ENCODE measurements at regions not wholly inside any gene's neighbourhood (a gene's known extent, or its start where the extent isn't known, plus 50 kb on each side); places are given as distances from the start of the nearest gene placed in this dataset.
A peak's percentile ranks its signal among the peaks of the same experiment; 100 is the strongest.
"Not testable (repeated sequence)": the region's sequence is repeated elsewhere in the genome, so short reads cannot be mapped to it uniquely, and the experiment has no call there.

DNA sequence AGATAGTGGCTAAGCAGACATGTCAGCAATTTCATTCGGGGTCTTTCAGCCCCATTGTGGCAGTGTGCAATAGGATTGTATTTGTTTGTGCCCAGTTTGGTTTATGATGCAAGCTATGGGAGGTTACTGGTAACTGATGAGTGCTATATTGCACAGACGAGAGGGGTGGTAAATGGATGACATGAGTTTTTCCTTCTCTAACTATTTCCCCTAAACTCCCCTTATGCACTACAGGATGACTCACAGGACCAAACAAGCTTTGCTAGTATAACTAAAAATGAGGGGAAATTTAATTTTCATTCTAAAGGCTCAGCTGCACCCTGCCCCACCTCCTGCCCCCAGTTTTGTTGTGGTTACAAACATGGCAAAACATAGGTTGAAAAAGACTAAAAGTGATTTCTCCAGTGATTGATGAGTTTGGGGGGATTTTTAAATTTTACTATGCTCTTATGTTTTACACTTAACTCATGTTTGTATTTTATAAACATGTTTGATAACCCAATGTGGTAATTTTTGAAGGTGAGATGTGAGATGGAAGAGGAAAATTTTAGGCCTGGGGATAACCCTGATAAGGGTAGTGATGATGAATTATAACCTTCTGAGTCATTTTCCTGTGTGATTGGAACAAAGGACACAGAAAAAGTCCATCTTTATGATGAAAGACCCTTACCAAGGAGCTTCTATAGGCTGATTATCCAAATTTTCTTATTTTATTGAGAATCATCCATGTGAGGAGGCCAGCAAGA is 60.8 kb upstream of the NAMPT start:
- no peaks in the 10 kb centered on the region for H3K36me3 ChIP-seq (ENCODE audit: insufficient read depth in 1 of 2, low read depth in 1 of 2)
- ATAC-seq = peak in 1 of 4 donors; percentile 30
- WGBS, 3 donors = 71 to 81% (median 72%) methylated on average over 2 of the region's 2 CpGs

DNA sequence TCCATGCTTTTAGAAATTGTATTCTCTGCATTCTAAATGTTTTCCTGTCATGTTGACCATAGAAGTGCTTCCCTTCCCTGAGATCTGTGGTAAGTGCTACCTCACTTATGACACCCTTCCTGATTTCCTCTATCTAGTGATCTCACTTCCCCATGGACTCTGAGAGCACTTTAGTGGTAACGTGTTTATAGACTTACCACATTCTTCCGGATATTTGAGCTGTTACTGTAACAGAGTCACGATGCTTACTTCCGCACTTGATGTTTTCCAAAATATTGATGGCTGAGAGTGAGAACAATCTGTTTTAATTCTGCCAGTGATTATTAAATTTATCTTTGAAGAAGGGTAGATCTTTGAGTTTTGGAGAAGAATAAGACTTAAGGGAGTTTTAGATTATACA is 60.1 kb upstream of the NAMPT start:
- Histone ChIP-seq H3K4me1 (no peaks in the 10 kb centered on the region), H3K4me3 (no peak overlapping the region), H3K27ac (no peak overlapping the region), H3K9me3 (peaks cover 18% of the 10 kb centered on the region), H3K27me3 (ENCODE audit: insufficient read depth in 3 of 3, low read length in 2 of 3) (peaks cover 0 to 4% (median 0%) of the 10 kb centered on the region in 3 donors), H3K36me3 (ENCODE audit: insufficient read depth in 1 of 2, low read depth in 1 of 2) (no peaks in the 10 kb centered on the region)
- intact Hi-C loops (cut with DNase I) = no loop called here
- WGBS, 3 donors = 78 to 82% (median 79%) methylated on average over 4 of the region's 4 CpGs
- peak in 2 of 4 donors; percentile 46 to 51 for ATAC-seq
- DNase-seq = no peak
- TF ChIP-seq, protein P1, sequence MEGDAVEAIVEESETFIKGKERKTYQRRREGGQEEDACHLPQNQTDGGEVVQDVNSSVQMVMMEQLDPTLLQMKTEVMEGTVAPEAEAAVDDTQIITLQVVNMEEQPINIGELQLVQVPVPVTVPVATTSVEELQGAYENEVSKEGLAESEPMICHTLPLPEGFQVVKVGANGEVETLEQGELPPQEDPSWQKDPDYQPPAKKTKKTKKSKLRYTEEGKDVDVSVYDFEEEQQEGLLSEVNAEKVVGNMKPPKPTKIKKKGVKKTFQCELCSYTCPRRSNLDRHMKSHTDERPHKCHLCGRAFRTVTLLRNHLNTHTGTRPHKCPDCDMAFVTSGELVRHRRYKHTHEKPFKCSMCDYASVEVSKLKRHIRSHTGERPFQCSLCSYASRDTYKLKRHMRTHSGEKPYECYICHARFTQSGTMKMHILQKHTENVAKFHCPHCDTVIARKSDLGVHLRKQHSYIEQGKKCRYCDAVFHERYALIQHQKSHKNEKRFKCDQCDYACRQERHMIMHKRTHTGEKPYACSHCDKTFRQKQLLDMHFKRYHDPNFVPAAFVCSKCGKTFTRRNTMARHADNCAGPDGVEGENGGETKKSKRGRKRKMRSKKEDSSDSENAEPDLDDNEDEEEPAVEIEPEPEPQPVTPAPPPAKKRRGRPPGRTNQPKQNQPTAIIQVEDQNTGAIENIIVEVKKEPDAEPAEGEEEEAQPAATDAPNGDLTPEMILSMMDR (IDR thresholded peaks at IDR 0.05) = no peak

More for the DNA sequence above, 60.8 kb upstream of the NAMPT start:
- H3K27ac ChIP-seq = no peak overlapping the region
- peaks cover 18% of the 10 kb centered on the region for H3K9me3 ChIP-seq
- no peak overlapping the region for H3K4me3 ChIP-seq
- no peak for DNase-seq
- intact Hi-C loops (cut with DNase I) = no loop called here
- no peaks in the 10 kb centered on the region for H3K4me1 ChIP-seq
- peaks cover 0 to 4% (median 0%) of the 10 kb centered on the region in 3 donors for H3K27me3 ChIP-seq (ENCODE audit: insufficient read depth in 3 of 3, low read length in 2 of 3)
- TF ChIP-seq, protein P1 (IDR thresholded peaks at IDR 0.05) = no peak

DNA sequence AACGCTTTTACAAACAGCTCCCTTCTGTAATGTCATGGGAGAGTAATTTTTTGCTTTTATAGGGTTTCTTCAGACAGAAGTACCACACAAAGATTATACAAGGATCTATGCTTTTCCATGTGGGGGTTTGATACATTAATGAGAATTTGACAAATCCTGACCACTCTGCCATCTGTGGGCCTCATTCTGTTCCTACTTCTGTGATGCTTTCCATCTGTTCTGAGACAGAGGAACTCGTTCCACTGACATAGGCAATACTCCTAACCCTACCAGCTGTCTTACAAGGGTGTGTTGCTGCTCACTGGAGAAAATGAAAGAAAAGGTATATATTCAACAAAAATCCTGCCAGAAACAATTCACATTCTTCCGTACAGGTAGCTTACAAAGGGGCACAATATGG is 59.4 kb upstream of the NAMPT start:
- intact Hi-C loops (cut with DNase I) = no loop called here
- H3K4me1 ChIP-seq = no peaks in the 10 kb centered on the region
- H3K27ac ChIP-seq = no peak overlapping the region
- no peak for DNase-seq
- no peak for ATAC-seq
- peaks cover 0 to 4% (median 0%) of the 10 kb centered on the region in 3 donors for H3K27me3 ChIP-seq (ENCODE audit: insufficient read depth in 3 of 3, low read length in 2 of 3)
- TF ChIP-seq, protein P1 (IDR thresholded peaks at IDR 0.05) = no peak
- 65 to 69% (median 68%) methylated on average over 3 of the region's 3 CpGs for WGBS, 3 donors
- no peak overlapping the region for H3K4me3 ChIP-seq
- H3K36me3 ChIP-seq (ENCODE audit: insufficient read depth in 1 of 2, low read depth in 1 of 2) = no peaks in the 10 kb centered on the region
- H3K9me3 ChIP-seq = peaks cover 22% of the 10 kb centered on the region

DNA sequence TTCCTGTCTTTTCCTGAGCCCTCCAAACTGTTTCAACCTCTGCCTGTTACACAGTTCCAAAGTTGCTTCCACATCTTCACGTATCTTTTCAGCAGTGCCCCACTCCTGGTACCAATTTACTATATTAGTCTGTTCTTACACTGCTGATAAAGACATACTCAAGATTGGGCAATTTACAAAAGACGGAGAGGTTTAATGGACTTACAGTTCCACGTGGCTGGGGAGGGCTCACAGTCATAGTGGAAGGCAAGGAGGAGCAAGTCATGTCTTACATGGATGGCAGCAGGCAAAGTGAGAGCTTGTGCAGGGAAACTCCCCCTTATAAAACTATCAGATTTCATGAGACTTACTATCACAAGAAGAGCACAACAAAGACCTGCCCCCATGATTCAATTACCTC is 57.3 kb upstream of the NAMPT start:
- intact Hi-C loops (cut with DNase I); ATAC-seq; H3K36me3 ChIP-seq (ENCODE audit: insufficient read depth in 1 of 2, low read depth in 1 of 2); H3K27me3 ChIP-seq (ENCODE audit: insufficient read depth in 3 of 3, low read length in 2 of 3); H3K4me1 ChIP-seq; H3K4me3 ChIP-seq; H3K27ac ChIP-seq; DNase-seq: not testable (repeated sequence)
- 67 to 74% (median 73%) methylated on average over 3 of the region's 3 CpGs for WGBS, 3 donors
- peaks cover 35% of the 10 kb centered on the region for H3K9me3 ChIP-seq

DNA sequence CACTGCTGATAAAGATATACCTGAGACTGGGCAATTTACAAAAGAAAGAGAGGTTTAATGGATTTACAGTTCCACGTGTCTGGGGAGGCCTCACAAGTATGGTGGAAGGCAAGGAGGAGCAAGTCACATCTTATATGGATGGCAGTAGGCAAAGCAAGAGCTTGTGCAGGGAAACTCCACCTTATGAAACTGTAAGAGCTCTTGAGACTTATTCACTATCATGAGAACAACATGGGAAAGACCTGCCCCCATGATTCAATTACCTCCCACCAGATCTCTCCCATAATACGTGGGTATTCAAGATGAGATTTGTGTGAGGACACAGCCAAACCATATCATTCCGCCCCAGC is 55.4 kb upstream of the NAMPT start:
- H3K9me3 ChIP-seq = peaks cover 40% of the 10 kb centered on the region
- H3K4me3 ChIP-seq; H3K27me3 ChIP-seq (ENCODE audit: insufficient read depth in 3 of 3, low read length in 2 of 3); DNase-seq; H3K4me1 ChIP-seq; H3K27ac ChIP-seq; ATAC-seq; intact Hi-C loops (cut with DNase I); H3K36me3 ChIP-seq (ENCODE audit: insufficient read depth in 1 of 2, low read depth in 1 of 2): not testable (repeated sequence)
- 52 to 53% (median 52%) methylated on average over 3 of the region's 3 CpGs for WGBS, 3 donors
